Liver (tissue), 3 donors: ENCODE measurements at regions not wholly inside any gene's neighbourhood (a gene's known extent, or its start where the extent isn't known, plus 50 kb on each side); places are given as distances from the start of the nearest gene placed in this dataset.

ENCODE experiments used
- ATF3 ChIP-seq: IDR thresholded peaks from 2 replicates; pipeline ENCODE4 v1.6.1; 2016; ENCODE audit warnings: antibody characterized with exemption
- EGR1 ChIP-seq, 2 donors: IDR thresholded peaks; 2 replicates each; pipeline ENCODE4 v1.6.1; 2016 to 2018; ENCODE audit warnings: antibody characterized with exemption in 2 of 2, low read depth in 2 of 2
- FOXA2 ChIP-seq: IDR thresholded peaks from 2 replicates; pipeline ENCODE4 v1.6.1; 2016; ENCODE audit warnings: antibody characterized with exemption
- GABPA ChIP-seq, 2 donors: IDR thresholded peaks in 1 of 2; conservative IDR thresholded peaks in 1 of 2; 2 replicates each; pipeline ENCODE4 v1.6.1; 2016; ENCODE audit warnings: antibody characterized with exemption in 2 of 2, mild to moderate bottlenecking in 1 of 2, moderate library complexity in 1 of 2
- HNF4G ChIP-seq: IDR thresholded peaks from 2 replicates; pipeline ENCODE4 v1.6.1; 2016; ENCODE audit warnings: antibody characterized with exemption
- JUND ChIP-seq, 2 donors: IDR thresholded peaks; 2 replicates each; pipeline ENCODE4 v1.6.1; 2016; ENCODE audit warnings: antibody characterized with exemption in 2 of 2
- MAX ChIP-seq: IDR thresholded peaks from 2 replicates; pipeline ENCODE4 v1.6.1; 2016; ENCODE audit warnings: antibody characterized with exemption
- NR2F2 ChIP-seq: IDR thresholded peaks from 2 replicates; pipeline ENCODE4 v1.6.1; 2016; ENCODE audit warnings: antibody characterized with exemption
- REST ChIP-seq: IDR thresholded peaks from 2 replicates; pipeline ENCODE4 v1.6.1; 2016; ENCODE audit warnings: antibody characterized with exemption, mild to moderate bottlenecking
- RXRA ChIP-seq, 2 donors: IDR thresholded peaks; 2 replicates each; pipeline ENCODE4 v1.6.1; 2017 to 2018; ENCODE audit warnings: antibody characterized with exemption in 2 of 2, mild to moderate bottlenecking in 1 of 2
- TAF1 ChIP-seq: conservative IDR thresholded peaks from 2 replicates; pipeline ENCODE4 v1.6.1; 2016; ENCODE audit warnings: antibody characterized with exemption, mild to moderate bottlenecking
- YY1 ChIP-seq: IDR thresholded peaks from 2 replicates; pipeline ENCODE4 v1.6.1; 2016; ENCODE audit warnings: antibody characterized with exemption, mild to moderate bottlenecking
- TF ChIP-seq, protein P1 (sequence below): fragments of 150-350 bp; IDR thresholded peaks from 2 replicates; pipeline ENCODE4 v1.5.1; 2017; ENCODE audit warnings: improper control_type of control experiment, low read depth, low read length; ENCODE audit not compliant: missing input control
- donor health status: healthy.
- donor health status: healthy.

- TF ChIP-seq, protein P1, sequence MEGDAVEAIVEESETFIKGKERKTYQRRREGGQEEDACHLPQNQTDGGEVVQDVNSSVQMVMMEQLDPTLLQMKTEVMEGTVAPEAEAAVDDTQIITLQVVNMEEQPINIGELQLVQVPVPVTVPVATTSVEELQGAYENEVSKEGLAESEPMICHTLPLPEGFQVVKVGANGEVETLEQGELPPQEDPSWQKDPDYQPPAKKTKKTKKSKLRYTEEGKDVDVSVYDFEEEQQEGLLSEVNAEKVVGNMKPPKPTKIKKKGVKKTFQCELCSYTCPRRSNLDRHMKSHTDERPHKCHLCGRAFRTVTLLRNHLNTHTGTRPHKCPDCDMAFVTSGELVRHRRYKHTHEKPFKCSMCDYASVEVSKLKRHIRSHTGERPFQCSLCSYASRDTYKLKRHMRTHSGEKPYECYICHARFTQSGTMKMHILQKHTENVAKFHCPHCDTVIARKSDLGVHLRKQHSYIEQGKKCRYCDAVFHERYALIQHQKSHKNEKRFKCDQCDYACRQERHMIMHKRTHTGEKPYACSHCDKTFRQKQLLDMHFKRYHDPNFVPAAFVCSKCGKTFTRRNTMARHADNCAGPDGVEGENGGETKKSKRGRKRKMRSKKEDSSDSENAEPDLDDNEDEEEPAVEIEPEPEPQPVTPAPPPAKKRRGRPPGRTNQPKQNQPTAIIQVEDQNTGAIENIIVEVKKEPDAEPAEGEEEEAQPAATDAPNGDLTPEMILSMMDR, result peak; percentile 45
- TF ChIP-seq REST (no peak), MAX (no peak), TAF1 (no peak), RXRA (IDR thresholded peaks at IDR 0.05) (no peak), GABPA (IDR thresholded peaks at IDR 0.05 in 1 of 2, conservative IDR thresholded peaks at IDR 0.05 in 1 of 2) (no peak), FOXA2 (no peak), EGR1 (IDR thresholded peaks at IDR 0.05; ENCODE audit: low read depth in 2 of 2) (no peak), ATF3 (no peak), NR2F2 (no peak), JUND (IDR thresholded peaks at IDR 0.05) (no peak), YY1 (no peak), HNF4G (no peak)
Measured at GRCh38 chr2:38465789-38466127, 88.7 kb upstream of the ATL2 start.
